ENCODE measurements at regions not wholly inside any gene's neighbourhood (a gene's known extent, or its start where the extent isn't known, plus 50 kb on each side); places are given as distances from the start of the nearest gene placed in this dataset.

GRCh38 chr5:165175041-165175440, 1669.6 kb downstream of the MAT2B start:
- H4K20me1 ChIP-seq (replicated peaks; ENCODE audit: control insufficient read depth, extremely low read depth, insufficient read depth, low read length), result no peaks in the 10 kb centered on the region
- DNase-seq (ENCODE audit: low read depth, low spot score), result no peak
- no peaks in the 10 kb centered on the region for H3K4me1 ChIP-seq (ENCODE audit: control insufficient read depth, extremely low read depth, insufficient read depth, low read length)
- H3K36me3 ChIP-seq (ENCODE audit: control insufficient read depth in 2 of 2, extremely low read depth in 1 of 2, insufficient read depth in 2 of 2, low read length in 2 of 2), result no peaks in the 10 kb centered on the region
- H3K79me2 ChIP-seq (ENCODE audit: control insufficient read depth, insufficient read depth, low read length), result no peaks in the 10 kb centered on the region
- H3K9ac ChIP-seq (replicated peaks; ENCODE audit: extremely low read depth, insufficient read depth, low read length), result no peak overlapping the region
- H3K27ac ChIP-seq (ENCODE audit: insufficient read depth, low read depth, low read length), result no peak overlapping the region
- no peak overlapping the region for H3K4me2 ChIP-seq (ENCODE audit: insufficient read depth, low read length)
- TF ChIP-seq POLR2AphosphoS5 (IDR thresholded peaks at IDR 0.05; ENCODE audit: insufficient read depth, low read depth, low read length) (no peak), FOS (IDR thresholded peaks at IDR 0.05; ENCODE audit: borderline replicate concordance, insufficient read depth, low read length) (no peak), MYC (IDR thresholded peaks at IDR 0.05; ENCODE audit: low read depth, low read length) (no peak), POLR2A (IDR thresholded peaks at IDR 0.05; ENCODE audit: low read depth, low read length) (no peak)
- H3K9me1 ChIP-seq (replicated peaks; ENCODE audit: control insufficient read depth, extremely low read depth, insufficient read depth, low read length), result no peaks in the 10 kb centered on the region
- H3K27me3 ChIP-seq (ENCODE audit: control insufficient read depth in 2 of 2, insufficient read depth in 2 of 2, low read length in 2 of 2), result no peaks in the 10 kb centered on the region
- H3K4me3 ChIP-seq (replicated peaks in 1 of 3; ENCODE audit: insufficient read depth in 1 of 3, low read depth in 1 of 3, low read length in 3 of 3), result no peak overlapping the region
- H2AFZ ChIP-seq (ENCODE audit: low read depth, low read length), result no peak overlapping the region
- CTCF ChIA-PET, result no interaction called here
- POLR2A ChIA-PET, result no interaction called here
- H3K9me3 ChIP-seq (replicated peaks; ENCODE audit: control insufficient read depth, insufficient read depth, low read length), result no peaks in the 10 kb centered on the region
- BruUV-seq (replicated peaks), result no TSS peak
- dilution Hi-C loops (cut with MboI; ENCODE audit: extremely low pct_ligation_motif_present, low sequenced_read_pairs) (no loop called here), intact Hi-C loops (cut with micrococcal nuclease) (no loop called here)
- no peak for FAIRE-seq

- ChIA-PET CTCF (no interaction called here), POLR2A (no interaction called here)
- Histone ChIP-seq H3K27me3 (ENCODE audit: control insufficient read depth in 2 of 2, insufficient read depth in 2 of 2, low read length in 2 of 2) (no peaks in the 10 kb centered on the region), H3K36me3 (ENCODE audit: control insufficient read depth in 2 of 2, extremely low read depth in 1 of 2, insufficient read depth in 2 of 2, low read length in 2 of 2) (no peaks in the 10 kb centered on the region), H3K79me2 (ENCODE audit: control insufficient read depth, insufficient read depth, low read length) (no peaks in the 10 kb centered on the region), H4K20me1 (replicated peaks; ENCODE audit: control insufficient read depth, extremely low read depth, insufficient read depth, low read length) (no peaks in the 10 kb centered on the region), H3K4me1 (ENCODE audit: control insufficient read depth, extremely low read depth, insufficient read depth, low read length) (no peaks in the 10 kb centered on the region), H3K4me2 (ENCODE audit: insufficient read depth, low read length) (no peak overlapping the region), H3K27ac (ENCODE audit: insufficient read depth, low read depth, low read length) (no peak overlapping the region), H3K9me3 (replicated peaks; ENCODE audit: control insufficient read depth, insufficient read depth, low read length) (no peaks in the 10 kb centered on the region), H3K4me3 (replicated peaks in 1 of 3; ENCODE audit: insufficient read depth in 1 of 3, low read depth in 1 of 3, low read length in 3 of 3) (no peak overlapping the region), H3K9me1 (replicated peaks; ENCODE audit: control insufficient read depth, extremely low read depth, insufficient read depth, low read length) (no peaks in the 10 kb centered on the region), H3K9ac (replicated peaks; ENCODE audit: extremely low read depth, insufficient read depth, low read length) (no peak overlapping the region), H2AFZ (ENCODE audit: low read depth, low read length) (no peak overlapping the region)
- BruUV-seq (replicated peaks), result no TSS peak
- FAIRE-seq (no peak), DNase-seq (ENCODE audit: low read depth, low spot score) (no peak)
- intact Hi-C loops (cut with micrococcal nuclease), result no loop called here
- TF ChIP-seq MAX (IDR thresholded peaks at IDR 0.05; ENCODE audit: insufficient read depth, insufficient read length) (no peak), POLR2AphosphoS5 (IDR thresholded peaks at IDR 0.05; ENCODE audit: insufficient read depth, low read depth, low read length) (no peak), GATA2 (IDR thresholded peaks at IDR 0.05; ENCODE audit: insufficient read depth, insufficient read length, low read depth, low read length) (no peak), JUN (IDR thresholded peaks at IDR 0.05; ENCODE audit: borderline replicate concordance, insufficient read depth, insufficient read length, low read depth) (no peak), EZH2 (IDR thresholded peaks at IDR 0.05; ENCODE audit: borderline replicate concordance, low read depth, low read length, severe bottlenecking) (no peak), CTCF (IDR thresholded peaks at IDR 0.05; ENCODE audit: extremely low read depth in 1 of 2, insufficient read depth in 1 of 2, low read depth in 1 of 2, low read length in 2 of 2) (no peak), MYC (IDR thresholded peaks at IDR 0.05; ENCODE audit: low read depth, low read length) (no peak), POLR2A (IDR thresholded peaks at IDR 0.05; ENCODE audit: low read depth, low read length) (no peak), FOS (IDR thresholded peaks at IDR 0.05; ENCODE audit: borderline replicate concordance, insufficient read depth, low read length) (no peak)
- dilution Hi-C loops (cut with MboI; ENCODE audit: extremely low pct_ligation_motif_present, low sequenced_read_pairs), result no loop called here
Measured at GRCh38 chr5:165184183-165184582, 1678.8 kb downstream of the MAT2B start.

All from endothelial cell of umbilical vein (primary cell).